ENCODE measurements at regions not wholly inside any gene's neighbourhood (a gene's known extent, or its start where the extent isn't known, plus 50 kb on each side); places are given as distances from the start of the nearest gene placed in this dataset.
A peak's percentile ranks its signal among the peaks of the same experiment; 100 is the strongest.

- H3K4me1 ChIP-seq: no peaks in the 10 kb centered on the region
- no peaks in the 10 kb centered on the region for H3K36me3 ChIP-seq (replicated peaks)
- H3K4me3 ChIP-seq: no peak overlapping the region
- in situ Hi-C loops (cut with MboI; ENCODE audit: low sequenced_read_pairs): no loop called here
- no peaks in the 10 kb centered on the region for H3K9me3 ChIP-seq
- peak in 1 of 2 experiments; percentile 15 for DNase-seq (ENCODE audit: low spot score in 2 of 2)
- no peaks in the 10 kb centered on the region for H3K27me3 ChIP-seq (ENCODE audit: low read depth)
Measured at GRCh38 chr3:40719660-40720287, 195.0 kb downstream of the ZNF621 start.

GRCh38 chr3:40720341-40720740, 195.6 kb downstream of the ZNF621 start:
- H3K36me3 ChIP-seq (replicated peaks): no peaks in the 10 kb centered on the region
- in situ Hi-C loops (cut with MboI; ENCODE audit: low sequenced_read_pairs): no loop called here
- H3K27me3 ChIP-seq (ENCODE audit: low read depth): no peaks in the 10 kb centered on the region
- no peak for DNase-seq (ENCODE audit: low spot score in 2 of 2)
- H3K4me1 ChIP-seq: no peaks in the 10 kb centered on the region
- H3K9me3 ChIP-seq: no peaks in the 10 kb centered on the region
- no peak overlapping the region for H3K4me3 ChIP-seq

- Histone ChIP-seq H3K4me1 (no peaks in the 10 kb centered on the region), H3K9me3 (no peaks in the 10 kb centered on the region), H3K4me3 (no peak overlapping the region), H3K36me3 (replicated peaks) (no peaks in the 10 kb centered on the region), H3K27me3 (ENCODE audit: low read depth) (no peaks in the 10 kb centered on the region)
- DNase-seq (ENCODE audit: low spot score in 2 of 2): no peak
- in situ Hi-C loops (cut with MboI; ENCODE audit: low sequenced_read_pairs): no loop called here
Measured at GRCh38 chr3:40720863-40721262, 196.1 kb downstream of the ZNF621 start.

GRCh38 chr3:40723083-40723660, 198.4 kb downstream of the ZNF621 start:
- Histone ChIP-seq H3K9me3 (no peaks in the 10 kb centered on the region), H3K36me3 (replicated peaks) (no peaks in the 10 kb centered on the region), H3K27me3 (ENCODE audit: low read depth) (no peaks in the 10 kb centered on the region), H3K4me1 (no peaks in the 10 kb centered on the region), H3K4me3 (no peak overlapping the region)
- in situ Hi-C loops (cut with MboI; ENCODE audit: low sequenced_read_pairs): no loop called here
- DNase-seq (ENCODE audit: low spot score in 2 of 2): no peak

- Histone ChIP-seq H3K9me3 (no peaks in the 10 kb centered on the region), H3K36me3 (replicated peaks) (no peaks in the 10 kb centered on the region), H3K4me1 (no peaks in the 10 kb centered on the region), H3K4me3 (no peak overlapping the region), H3K27me3 (ENCODE audit: low read depth) (no peaks in the 10 kb centered on the region)
- in situ Hi-C loops (cut with MboI; ENCODE audit: low sequenced_read_pairs): no loop called here
- DNase-seq (ENCODE audit: low spot score in 2 of 2): no peak
Measured at GRCh38 chr3:40725031-40725430, 200.3 kb downstream of the ZNF621 start.

GRCh38 chr3:40731445-40731844, 206.7 kb downstream of the ZNF621 start:
- H3K27me3 ChIP-seq (ENCODE audit: low read depth): no peaks in the 10 kb centered on the region; the same call in 1 of the 2 replicates
- in situ Hi-C loops (cut with MboI; ENCODE audit: low sequenced_read_pairs): no loop called here
- no peaks in the 10 kb centered on the region for H3K9me3 ChIP-seq
- no peaks in the 10 kb centered on the region for H3K36me3 ChIP-seq (replicated peaks)
- no peaks in the 10 kb centered on the region for H3K4me1 ChIP-seq
- H3K4me3 ChIP-seq: no peak overlapping the region
- DNase-seq (ENCODE audit: low spot score in 2 of 2): no peak

- Histone ChIP-seq H3K9me3 (no peaks in the 10 kb centered on the region), H3K36me3 (replicated peaks) (no peaks in the 10 kb centered on the region), H3K4me1 (no peaks in the 10 kb centered on the region), H3K27me3 (ENCODE audit: low read depth) (no peaks in the 10 kb centered on the region; the same call in 1 of the 2 replicates), H3K4me3 (no peak overlapping the region)
- in situ Hi-C loops (cut with MboI; ENCODE audit: low sequenced_read_pairs): no loop called here
- no peak for DNase-seq (ENCODE audit: low spot score in 2 of 2)
Measured at GRCh38 chr3:40736943-40737342, 212.2 kb downstream of the ZNF621 start.

- Histone ChIP-seq H3K9me3 (no peaks in the 10 kb centered on the region), H3K4me3 (no peak overlapping the region), H3K4me1 (no peaks in the 10 kb centered on the region), H3K27me3 (ENCODE audit: low read depth) (no peaks in the 10 kb centered on the region; the same call in 1 of the 2 replicates), H3K36me3 (replicated peaks) (no peaks in the 10 kb centered on the region)
- no peak for DNase-seq (ENCODE audit: low spot score in 2 of 2)
- in situ Hi-C loops (cut with MboI; ENCODE audit: low sequenced_read_pairs): no loop called here
Measured at GRCh38 chr3:40737343-40737742, 212.6 kb downstream of the ZNF621 start.

- DNase-seq (ENCODE audit: low spot score in 2 of 2): no peak
- Histone ChIP-seq H3K4me3 (no peak overlapping the region), H3K4me1 (no peaks in the 10 kb centered on the region), H3K27me3 (ENCODE audit: low read depth) (no peaks in the 10 kb centered on the region; the same call in 1 of the 2 replicates), H3K36me3 (replicated peaks) (no peaks in the 10 kb centered on the region), H3K9me3 (no peaks in the 10 kb centered on the region)
- in situ Hi-C loops (cut with MboI; ENCODE audit: low sequenced_read_pairs): no loop called here
Measured at GRCh38 chr3:40739971-40740370, 215.2 kb downstream of the ZNF621 start.

- DNase-seq (ENCODE audit: low spot score in 2 of 2): no peak
- H3K27me3 ChIP-seq (ENCODE audit: low read depth): no peaks in the 10 kb centered on the region
- no peaks in the 10 kb centered on the region for H3K36me3 ChIP-seq (replicated peaks)
- no peaks in the 10 kb centered on the region for H3K9me3 ChIP-seq
- in situ Hi-C loops (cut with MboI; ENCODE audit: low sequenced_read_pairs): no loop called here
- H3K4me3 ChIP-seq: no peak overlapping the region
- H3K4me1 ChIP-seq: no peaks in the 10 kb centered on the region
Measured at GRCh38 chr3:40741729-40742128, 217.0 kb downstream of the ZNF621 start.

- H3K9me3 ChIP-seq: no peaks in the 10 kb centered on the region
- no peaks in the 10 kb centered on the region for H3K4me1 ChIP-seq
- DNase-seq (ENCODE audit: low spot score in 2 of 2): no peak
- H3K4me3 ChIP-seq: no peak overlapping the region
- in situ Hi-C loops (cut with MboI; ENCODE audit: low sequenced_read_pairs): no loop called here
- no peaks in the 10 kb centered on the region for H3K36me3 ChIP-seq (replicated peaks)
- H3K27me3 ChIP-seq (ENCODE audit: low read depth): no peaks in the 10 kb centered on the region
Measured at GRCh38 chr3:40745381-40746106, 220.8 kb downstream of the ZNF621 start.

GRCh38 chr3:40751666-40752065, 226.9 kb downstream of the ZNF621 start:
- in situ Hi-C loops (cut with MboI; ENCODE audit: low sequenced_read_pairs): no loop called here
- Histone ChIP-seq H3K27me3 (ENCODE audit: low read depth) (no peaks in the 10 kb centered on the region), H3K4me1 (no peaks in the 10 kb centered on the region), H3K4me3 (no peak overlapping the region), H3K36me3 (replicated peaks) (no peaks in the 10 kb centered on the region), H3K9me3 (no peaks in the 10 kb centered on the region)
- no peak for DNase-seq (ENCODE audit: low spot score in 2 of 2)

GRCh38 chr3:40752492-40752891, 227.7 kb downstream of the ZNF621 start:
- no peaks in the 10 kb centered on the region for H3K9me3 ChIP-seq
- H3K4me1 ChIP-seq: no peaks in the 10 kb centered on the region
- H3K4me3 ChIP-seq: no peak overlapping the region
- DNase-seq (ENCODE audit: low spot score in 2 of 2): no peak
- H3K27me3 ChIP-seq (ENCODE audit: low read depth): no peaks in the 10 kb centered on the region
- in situ Hi-C loops (cut with MboI; ENCODE audit: low sequenced_read_pairs): no loop called here
- no peaks in the 10 kb centered on the region for H3K36me3 ChIP-seq (replicated peaks)

GRCh38 chr3:40753291-40753770, 228.6 kb downstream of the ZNF621 start:
- no peaks in the 10 kb centered on the region for H3K36me3 ChIP-seq (replicated peaks)
- no peaks in the 10 kb centered on the region for H3K4me1 ChIP-seq
- in situ Hi-C loops (cut with MboI; ENCODE audit: low sequenced_read_pairs): no loop called here
- no peak overlapping the region for H3K4me3 ChIP-seq
- no peak for DNase-seq (ENCODE audit: low spot score in 2 of 2)
- H3K27me3 ChIP-seq (ENCODE audit: low read depth): no peaks in the 10 kb centered on the region
- H3K9me3 ChIP-seq: no peaks in the 10 kb centered on the region
